ENCODE measurements at regions not wholly inside any gene's neighbourhood (a gene's known extent, or its start where the extent isn't known, plus 50 kb on each side); places are given as distances from the start of the nearest gene placed in this dataset.
A peak's percentile ranks its signal among the peaks of the same experiment; 100 is the strongest.

- TF ChIP-seq, protein P1, sequence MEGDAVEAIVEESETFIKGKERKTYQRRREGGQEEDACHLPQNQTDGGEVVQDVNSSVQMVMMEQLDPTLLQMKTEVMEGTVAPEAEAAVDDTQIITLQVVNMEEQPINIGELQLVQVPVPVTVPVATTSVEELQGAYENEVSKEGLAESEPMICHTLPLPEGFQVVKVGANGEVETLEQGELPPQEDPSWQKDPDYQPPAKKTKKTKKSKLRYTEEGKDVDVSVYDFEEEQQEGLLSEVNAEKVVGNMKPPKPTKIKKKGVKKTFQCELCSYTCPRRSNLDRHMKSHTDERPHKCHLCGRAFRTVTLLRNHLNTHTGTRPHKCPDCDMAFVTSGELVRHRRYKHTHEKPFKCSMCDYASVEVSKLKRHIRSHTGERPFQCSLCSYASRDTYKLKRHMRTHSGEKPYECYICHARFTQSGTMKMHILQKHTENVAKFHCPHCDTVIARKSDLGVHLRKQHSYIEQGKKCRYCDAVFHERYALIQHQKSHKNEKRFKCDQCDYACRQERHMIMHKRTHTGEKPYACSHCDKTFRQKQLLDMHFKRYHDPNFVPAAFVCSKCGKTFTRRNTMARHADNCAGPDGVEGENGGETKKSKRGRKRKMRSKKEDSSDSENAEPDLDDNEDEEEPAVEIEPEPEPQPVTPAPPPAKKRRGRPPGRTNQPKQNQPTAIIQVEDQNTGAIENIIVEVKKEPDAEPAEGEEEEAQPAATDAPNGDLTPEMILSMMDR (IDR thresholded peaks at IDR 0.05) = no peak
- no peaks in the 10 kb centered on the region for H3K36me3 ChIP-seq
- peaks cover 0 to 8% (median 3%) of the 10 kb centered on the region in 4 donors for H3K4me1 ChIP-seq
- no peak overlapping the region for H3K4me3 ChIP-seq
- intact Hi-C loops (cut with DNase I; ENCODE audit: low total_unique reads) = no loop called here
- no peaks in the 10 kb centered on the region for H3K9me3 ChIP-seq
- no peak for DNase-seq
- H3K27ac ChIP-seq = no peak overlapping the region
- no peaks in the 10 kb centered on the region for H3K27me3 ChIP-seq
Measured at GRCh38 chr12:123071857-123072256, 79.0 kb downstream of the PITPNM2 start.

DNA sequence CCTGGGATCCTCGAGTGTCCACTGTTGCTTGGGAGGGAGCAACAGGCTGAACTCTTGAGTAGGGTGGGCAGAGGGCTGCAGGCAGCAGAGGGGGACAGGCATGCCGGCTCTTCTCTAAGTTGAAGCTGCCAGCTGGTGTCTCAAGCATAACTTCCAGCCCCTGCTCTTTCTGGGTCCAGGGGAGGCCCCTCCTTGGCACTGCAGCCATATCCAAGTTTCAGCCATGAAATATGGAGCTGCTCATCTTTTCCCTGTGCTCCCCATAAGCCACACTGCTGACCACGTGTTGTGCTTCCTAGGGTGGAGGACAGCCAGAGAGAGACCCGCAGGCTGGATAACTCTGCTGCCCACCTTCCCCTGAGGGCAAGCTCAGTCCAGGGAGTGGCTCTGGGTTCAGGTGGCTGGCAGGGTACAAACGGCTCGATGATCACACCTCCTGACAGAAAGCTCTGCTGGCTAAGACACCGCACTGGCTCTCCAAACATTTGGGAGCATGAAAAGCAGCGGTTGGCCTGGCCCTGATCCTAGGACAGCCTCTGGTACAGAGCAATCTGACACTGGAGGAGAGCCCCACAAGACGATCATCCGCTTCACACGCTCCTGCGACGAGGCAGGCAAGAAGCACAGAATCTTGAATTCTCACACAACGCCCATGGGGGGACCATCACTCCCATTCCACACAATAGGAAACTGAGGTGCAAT is 79.6 kb downstream of the PITPNM2 start:
- peaks cover 0 to 8% (median 1%) of the 10 kb centered on the region in 4 donors for H3K4me1 ChIP-seq
- no peaks in the 10 kb centered on the region for H3K27me3 ChIP-seq
- H3K36me3 ChIP-seq = no peaks in the 10 kb centered on the region
- no peaks in the 10 kb centered on the region for H3K9me3 ChIP-seq
- no peak overlapping the region for H3K4me3 ChIP-seq
- intact Hi-C loops (cut with DNase I; ENCODE audit: low total_unique reads) = no loop called here
- TF ChIP-seq, protein P1 (IDR thresholded peaks at IDR 0.05) = no peak
- peak in 1 of 2 donors; percentile 60 for DNase-seq
- no peak overlapping the region for H3K27ac ChIP-seq

GRCh38 chr12:123070267-123071081 is 80.4 kb downstream of the PITPNM2 start:
- intact Hi-C loops (cut with DNase I; ENCODE audit: low total_unique reads) = no loop called here
- no peak for DNase-seq
- Histone ChIP-seq H3K27me3 (no peaks in the 10 kb centered on the region), H3K36me3 (no peaks in the 10 kb centered on the region), H3K27ac (no peak overlapping the region), H3K9me3 (no peaks in the 10 kb centered on the region), H3K4me1 (peaks cover under 1 to 15% (median 6%) of the 10 kb centered on the region in 4 donors), H3K4me3 (no peak overlapping the region)
- TF ChIP-seq, protein P1 (IDR thresholded peaks at IDR 0.05) = no peak

DNA sequence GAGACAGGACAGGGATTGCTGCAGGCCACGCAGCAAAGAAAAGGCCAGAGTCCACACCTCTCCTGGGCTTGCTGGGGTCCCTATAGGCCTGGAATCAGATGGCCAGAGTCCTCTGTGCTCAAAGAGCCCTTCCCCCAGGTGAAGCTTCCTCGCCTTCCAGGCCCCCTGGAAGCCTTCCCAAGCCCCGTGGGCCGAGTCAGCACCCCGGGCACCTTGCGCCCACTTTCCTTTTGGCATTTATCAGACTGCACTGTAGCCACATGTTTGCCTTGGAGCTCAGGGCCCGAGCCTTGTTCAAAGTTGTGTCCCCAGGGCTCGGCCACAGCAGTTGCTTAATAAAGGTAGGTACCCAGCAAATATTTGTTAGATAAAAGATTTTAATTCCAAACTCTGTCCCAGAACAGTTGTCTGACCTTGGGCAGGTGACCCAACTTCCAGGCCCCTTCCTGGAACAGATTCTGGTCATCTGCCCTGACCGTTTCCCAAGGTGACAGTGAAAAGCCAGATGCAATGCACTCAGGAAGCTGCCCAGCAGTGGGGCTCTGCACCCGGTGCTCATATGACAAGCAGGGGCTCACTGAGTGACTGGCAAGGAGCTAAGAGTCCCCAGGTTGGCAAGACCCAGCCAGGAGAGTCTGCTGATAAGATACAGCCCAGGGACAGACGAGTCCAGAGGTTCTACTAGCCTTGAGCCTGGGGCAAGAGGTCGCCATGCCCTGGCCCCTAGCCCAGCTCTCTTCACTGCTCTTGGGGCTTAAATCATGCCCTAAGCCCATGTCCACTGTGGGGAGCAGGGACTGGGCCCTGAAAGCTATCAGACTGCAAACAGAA is 81.2 kb downstream of the PITPNM2 start:
- no peaks in the 10 kb centered on the region for H3K9me3 ChIP-seq
- H3K4me3 ChIP-seq = no peak overlapping the region
- intact Hi-C loops (cut with DNase I; ENCODE audit: low total_unique reads) = no loop called here
- no peaks in the 10 kb centered on the region for H3K36me3 ChIP-seq
- H3K27ac ChIP-seq = no peak overlapping the region
- TF ChIP-seq, protein P1 (IDR thresholded peaks at IDR 0.05) = no peak
- no peaks in the 10 kb centered on the region for H3K27me3 ChIP-seq
- peaks cover 8 to 23% (median 15%) of the 10 kb centered on the region in 4 donors for H3K4me1 ChIP-seq
- DNase-seq = no peak

- Histone ChIP-seq H3K36me3 (no peaks in the 10 kb centered on the region), H3K4me3 (no peak overlapping the region), H3K4me1 (peaks cover 16 to 43% (median 35%) of the 10 kb centered on the region in 4 donors), H3K9me3 (no peaks in the 10 kb centered on the region), H3K27ac (no peak overlapping the region), H3K27me3 (no peaks in the 10 kb centered on the region)
- TF ChIP-seq, protein P1 (IDR thresholded peaks at IDR 0.05) = no peak
- intact Hi-C loops (cut with DNase I; ENCODE audit: low total_unique reads) = no loop called here
- no peak for DNase-seq
Measured at GRCh38 chr12:123067654-123068053, 83.2 kb downstream of the PITPNM2 start.

All from tibial artery (tissue), 4 donors.